HL-60 (cell line): ENCODE measurements at regions not wholly inside any gene's neighbourhood (a gene's known extent, or its start where the extent isn't known, plus 50 kb on each side); places are given as distances from the start of the nearest gene placed in this dataset.

Experiments
- CTCF ChIP-seq: IDR thresholded peaks from one replicate; pipeline ENCODE4 v1.5.1; 2011; ENCODE audit warnings: low read length, control low read depth, inconsistent platforms; ENCODE audit not compliant: insufficient read depth
- GABPA ChIP-seq: IDR thresholded peaks from 2 replicates; pipeline ENCODE4 v1.6.1; 2012; ENCODE audit warnings: low read depth
- POLR2AphosphoS5 ChIP-seq: IDR thresholded peaks from 2 replicates; pipeline ENCODE4 v1.6.1; 2012; ENCODE audit warnings: low read depth
- REST ChIP-seq: IDR thresholded peaks from 2 replicates; pipeline ENCODE4 v1.6.1; 2012; ENCODE audit warnings: low read depth; ENCODE audit not compliant: insufficient replicate concordance
- SPI1 ChIP-seq: IDR thresholded peaks from 2 replicates; pipeline ENCODE4 v1.6.1; 2012; ENCODE audit warnings: low read depth, mild to moderate bottlenecking, borderline replicate concordance

GRCh38 chr6:85361643-85362014 lies 88.3 kb upstream of the NT5E start:
- no peak for TF ChIP-seq CTCF
- TF ChIP-seq POLR2AphosphoS5, result no peak
- TF ChIP-seq REST, result no peak
- TF ChIP-seq SPI1, result no peak
- no peak for TF ChIP-seq GABPA
